ENCODE measurements at regions not wholly inside any gene's neighbourhood (a gene's known extent, or its start where the extent isn't known, plus 50 kb on each side); places are given as distances from the start of the nearest gene placed in this dataset.

- DNase-seq (ENCODE audit: low read depth, low spot score): no peak
Observed at GRCh38 chr4:181905708-181906107, 337.5 kb upstream of the TENM3 start.

- DNase-seq (ENCODE audit: low read depth, low spot score): no peak
Observed at GRCh38 chr4:181908168-181908567, 335.0 kb upstream of the TENM3 start.

GRCh38 chr4:181909368-181909767 is 333.8 kb upstream of the TENM3 start:
- peak; percentile 26 for DNase-seq (ENCODE audit: low read depth, low spot score)

- DNase-seq (ENCODE audit: low read depth, low spot score): no peak
Observed at GRCh38 chr4:181911420-181911819, 331.8 kb upstream of the TENM3 start.

GRCh38 chr4:181933471-181933870 is 309.7 kb upstream of the TENM3 start:
- no peak for DNase-seq (ENCODE audit: low read depth, low spot score)

GRCh38 chr4:181938631-181939030 is 304.6 kb upstream of the TENM3 start:
- no peak for DNase-seq (ENCODE audit: low read depth, low spot score)

GRCh38 chr4:181939199-181939945 is 303.8 kb upstream of the TENM3 start:
- no peak for DNase-seq (ENCODE audit: low read depth, low spot score)

- DNase-seq (ENCODE audit: low read depth, low spot score): no peak
Observed at GRCh38 chr4:181944527-181944926, 298.7 kb upstream of the TENM3 start.

GRCh38 chr4:181946902-181947301 is 296.3 kb upstream of the TENM3 start:
- DNase-seq (ENCODE audit: low read depth, low spot score): no peak

GRCh38 chr4:181948839-181949382 is 294.3 kb upstream of the TENM3 start:
- DNase-seq (ENCODE audit: low read depth, low spot score): no peak

GRCh38 chr4:181949704-181950312 is 293.4 kb upstream of the TENM3 start:
- DNase-seq (ENCODE audit: low read depth, low spot score): no peak

- DNase-seq (ENCODE audit: low read depth, low spot score): no peak
Observed at GRCh38 chr4:181950372-181951127, 292.7 kb upstream of the TENM3 start.

GRCh38 chr4:181951265-181951664 is 291.9 kb upstream of the TENM3 start:
- DNase-seq (ENCODE audit: low read depth, low spot score): no peak

- DNase-seq (ENCODE audit: low read depth, low spot score): peak; percentile 70
Observed at GRCh38 chr4:181952478-181952877, 290.7 kb upstream of the TENM3 start.

GRCh38 chr4:181956512-181956911 is 286.7 kb upstream of the TENM3 start:
- DNase-seq (ENCODE audit: low read depth, low spot score): no peak

GRCh38 chr4:181957088-181957487 is 286.1 kb upstream of the TENM3 start:
- DNase-seq (ENCODE audit: low read depth, low spot score): peak; percentile 23

- DNase-seq (ENCODE audit: low read depth, low spot score): no peak
Observed at GRCh38 chr4:181958446-181958845, 284.8 kb upstream of the TENM3 start.

- no peak for DNase-seq (ENCODE audit: low read depth, low spot score)
Observed at GRCh38 chr4:181959121-181959520, 284.1 kb upstream of the TENM3 start.

GRCh38 chr4:181960384-181960783 is 282.8 kb upstream of the TENM3 start:
- no peak for DNase-seq (ENCODE audit: low read depth, low spot score)

- no peak for DNase-seq (ENCODE audit: low read depth, low spot score)
Observed at GRCh38 chr4:181962321-181962720, 280.9 kb upstream of the TENM3 start.

GRCh38 chr4:181964731-181965130 is 278.5 kb upstream of the TENM3 start:
- DNase-seq (ENCODE audit: low read depth, low spot score): no peak

GRCh38 chr4:181966104-181966551 is 277.1 kb upstream of the TENM3 start:
- no peak for DNase-seq (ENCODE audit: low read depth, low spot score)

Measured in smooth muscle cell of the brain vasculature (primary cell).